Colonic mucosa (tissue), 4 donors: ENCODE measurements at regions not wholly inside any gene's neighbourhood (a gene's known extent, or its start where the extent isn't known, plus 50 kb on each side); places are given as distances from the start of the nearest gene placed in this dataset.

Source experiments
- DNase-seq: peaks from one replicate; pipeline ENCODE4 v3.0.0-alpha.2; 2020
- H3K27ac ChIP-seq: fragments of 200-600 bp; one replicate; pipeline ENCODE4 v1.8.0; 2021
- H3K27me3 ChIP-seq: fragments of 200-600 bp; one replicate; pipeline ENCODE4 v1.8.0; 2021
- H3K36me3 ChIP-seq: fragments of 200-600 bp; one replicate; pipeline ENCODE4 v1.8.0; 2021
- H3K4me1 ChIP-seq: fragments of 200-600 bp; one replicate; pipeline ENCODE4 v1.8.0; 2021; ENCODE audit warnings: mild to moderate bottlenecking
- H3K4me3 ChIP-seq: fragments of 200-600 bp; one replicate; pipeline ENCODE4 v1.8.0; 2021
- H3K9ac ChIP-seq, 2 donors: one replicate each; pipeline ENCODE4 v1.7.0; 2013; ENCODE audit warnings: control low read depth in 2 of 2, low read depth in 2 of 2, low read length in 2 of 2
- H3K9me3 ChIP-seq: fragments of 200-600 bp; one replicate; pipeline ENCODE4 v1.8.0; 2021
- CTCF ChIP-seq: fragments of 200-600 bp; IDR thresholded peaks from one replicate; pipeline ENCODE4 v1.8.0; 2022; ENCODE audit warnings: antibody characterized with exemption, mild to moderate bottlenecking
- intact Hi-C: fragments of 100-400 bp; cut with DNase I; formaldehyde crosslinking; loops from one replicate; pipeline ENCODE4 v1.14.1; 2022
- donor health status: healthy.
- donor health status: DM: no; HTN: no; CAD: no.
- donor health status: DM: no; HTN: no; CAD: no.

- H3K36me3 ChIP-seq = no peaks in the 10 kb centered on the region
- H3K4me1 ChIP-seq = no peaks in the 10 kb centered on the region
- no peak for TF ChIP-seq CTCF
- no peaks in the 10 kb centered on the region for H3K9me3 ChIP-seq
- DNase-seq = peak; percentile 3
- intact Hi-C loops = no loop called here
- H3K9ac ChIP-seq = no peak overlapping the region
- no peak overlapping the region for H3K4me3 ChIP-seq
- no peak overlapping the region for H3K27ac ChIP-seq
- no peaks in the 10 kb centered on the region for H3K27me3 ChIP-seq
Observed at GRCh38 chr17:74149597-74150427, 53.7 kb upstream of the RPL38 start.

GRCh38 chr17:74150428-74151025 is 53.0 kb upstream of the RPL38 start:
- TF ChIP-seq CTCF = no peak
- intact Hi-C loops = no loop called here
- no peak overlapping the region for H3K27ac ChIP-seq
- H3K27me3 ChIP-seq = no peaks in the 10 kb centered on the region
- no peaks in the 10 kb centered on the region for H3K9me3 ChIP-seq
- peak; percentile 5 for DNase-seq
- H3K4me1 ChIP-seq = no peaks in the 10 kb centered on the region
- no peak overlapping the region for H3K9ac ChIP-seq
- H3K4me3 ChIP-seq = no peak overlapping the region
- H3K36me3 ChIP-seq = no peaks in the 10 kb centered on the region

GRCh38 chr17:74151551-74152315 is 51.7 kb upstream of the RPL38 start:
- no peak overlapping the region for H3K27ac ChIP-seq
- no peaks in the 10 kb centered on the region for H3K4me1 ChIP-seq
- H3K36me3 ChIP-seq = no peaks in the 10 kb centered on the region
- no peaks in the 10 kb centered on the region for H3K9me3 ChIP-seq
- intact Hi-C loops = no loop called here
- H3K4me3 ChIP-seq = no peak overlapping the region
- peak; percentile 12 for DNase-seq
- H3K27me3 ChIP-seq = no peaks in the 10 kb centered on the region
- H3K9ac ChIP-seq = no peak overlapping the region
- TF ChIP-seq CTCF = no peak

- intact Hi-C loops = no loop called here
- H3K27ac ChIP-seq = no peak overlapping the region
- H3K4me1 ChIP-seq = no peaks in the 10 kb centered on the region
- peak; percentile 12 for DNase-seq
- H3K9me3 ChIP-seq = no peaks in the 10 kb centered on the region
- TF ChIP-seq CTCF = no peak
- H3K4me3 ChIP-seq = no peak overlapping the region
- H3K9ac ChIP-seq = no peak overlapping the region
- no peaks in the 10 kb centered on the region for H3K27me3 ChIP-seq
- no peaks in the 10 kb centered on the region for H3K36me3 ChIP-seq
Observed at GRCh38 chr17:74152591-74153455, 50.7 kb upstream of the RPL38 start.

GRCh38 chr17:74153456-74153810 is 50.0 kb upstream of the RPL38 start:
- Histone ChIP-seq H3K4me3 (no peak overlapping the region), H3K36me3 (no peaks in the 10 kb centered on the region), H3K9ac (no peak overlapping the region), H3K27me3 (no peaks in the 10 kb centered on the region), H3K27ac (no peak overlapping the region), H3K4me1 (no peaks in the 10 kb centered on the region), H3K9me3 (no peaks in the 10 kb centered on the region)
- no peak for TF ChIP-seq CTCF
- intact Hi-C loops = no loop called here
- no peak for DNase-seq
